ENCODE measurements at regions not wholly inside any gene's neighbourhood (a gene's known extent, or its start where the extent isn't known, plus 50 kb on each side); places are given as distances from the start of the nearest gene placed in this dataset.

DNA sequence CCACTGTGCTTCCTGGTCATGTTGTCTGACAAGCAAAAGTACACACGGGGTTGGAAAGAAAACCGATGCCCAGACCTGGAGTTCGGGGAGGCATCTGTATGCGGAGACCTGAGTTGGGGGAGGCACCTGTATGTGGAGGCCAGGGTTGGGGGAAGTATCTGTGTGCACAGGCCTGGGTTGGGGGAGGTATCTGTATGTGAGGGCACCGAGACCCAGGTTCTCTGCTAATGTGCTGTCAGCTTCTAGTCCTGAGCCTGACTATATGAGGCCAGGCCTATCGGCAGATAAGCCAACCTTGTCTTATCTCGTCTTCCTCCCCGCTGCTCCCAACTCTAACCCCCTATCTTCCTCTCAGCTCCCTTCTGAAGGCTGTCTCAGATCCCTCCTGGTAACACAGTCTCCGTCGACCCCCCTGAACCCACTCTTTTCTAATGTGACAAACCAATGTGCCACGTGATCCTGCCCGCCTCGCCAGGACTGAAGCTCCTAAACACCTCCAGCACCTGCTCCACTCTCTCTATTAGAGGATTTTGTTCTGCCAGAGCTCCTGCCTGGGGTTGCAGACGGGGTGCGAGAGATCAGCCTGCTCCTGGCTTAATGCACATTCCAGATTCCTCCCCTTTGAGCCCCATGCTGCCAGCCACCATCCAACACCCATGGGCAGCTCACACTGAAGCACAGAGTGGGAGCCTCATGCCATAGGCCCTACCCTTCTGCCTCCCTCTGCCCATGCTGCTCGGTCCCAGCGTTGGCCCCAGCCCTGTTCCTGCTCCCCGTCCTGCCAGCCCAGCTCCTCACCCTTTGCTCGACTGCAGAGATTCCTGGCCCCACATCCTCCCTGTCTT is 188.4 kb downstream of the SH3BP4 start:
- no peak for TF ChIP-seq CTCF (IDR thresholded peaks at IDR 0.05; ENCODE audit: low read depth, low read length)
- no peak for DNase-seq (ENCODE audit: low read depth, low spot score)
- H3K4me3 ChIP-seq (ENCODE audit: low read depth, low read length): no peak overlapping the region
- in situ Hi-C loops (cut with HindIII; ENCODE audit: low sequenced_read_pairs): no loop called here

- TF ChIP-seq CTCF (IDR thresholded peaks at IDR 0.05; ENCODE audit: low read depth, low read length): no peak
- no peak for DNase-seq (ENCODE audit: low read depth, low spot score)
- H3K4me3 ChIP-seq (ENCODE audit: low read depth, low read length): no peak overlapping the region
- in situ Hi-C loops (cut with HindIII; ENCODE audit: low sequenced_read_pairs): no loop called here
These were observed 188.9 kb downstream of the SH3BP4 start for GRCh38 chr2:235140801-235141081.

DNA sequence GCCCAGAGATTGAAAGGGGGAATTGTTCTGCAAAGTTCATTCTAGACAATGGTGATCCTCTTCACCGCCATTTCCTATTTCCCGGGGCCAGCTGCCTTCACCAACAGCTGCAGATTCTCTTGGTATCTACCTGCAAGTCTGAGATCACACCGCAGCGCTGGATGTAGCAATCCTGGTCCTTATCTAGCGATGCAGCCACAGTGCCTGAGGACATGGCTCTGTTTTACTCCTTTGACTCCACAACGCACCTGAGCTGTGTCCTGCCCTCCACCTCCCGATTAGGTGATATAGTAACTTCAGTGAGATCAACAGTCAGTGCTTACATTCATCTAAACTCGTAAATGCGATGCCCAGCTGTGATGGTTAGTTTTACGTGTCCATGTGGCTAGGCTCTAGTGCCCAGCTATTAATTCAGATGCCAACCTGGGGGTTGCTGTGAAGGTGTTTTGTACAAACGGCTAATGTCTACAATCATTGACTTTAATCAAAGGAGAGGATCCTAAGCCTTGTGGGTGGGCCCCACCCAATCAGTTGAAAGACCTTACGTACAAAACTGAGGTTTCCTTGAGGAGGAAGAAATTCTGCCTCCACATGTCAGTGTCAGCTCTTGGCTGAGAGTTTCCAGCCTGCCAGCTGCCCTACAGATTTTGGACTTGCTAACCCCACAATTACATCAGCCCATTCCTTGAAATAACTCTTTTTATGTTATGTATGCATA is 189.8 kb downstream of the SH3BP4 start:
- no peak for TF ChIP-seq CTCF (IDR thresholded peaks at IDR 0.05; ENCODE audit: low read depth, low read length)
- in situ Hi-C loops (cut with HindIII; ENCODE audit: low sequenced_read_pairs): no loop called here
- H3K4me3 ChIP-seq (ENCODE audit: low read depth, low read length): no peak overlapping the region
- no peak for DNase-seq (ENCODE audit: low read depth, low spot score)

GRCh38 chr2:235142601-235143000 is 190.8 kb downstream of the SH3BP4 start:
- H3K4me3 ChIP-seq (ENCODE audit: low read depth, low read length): no peak overlapping the region
- no peak for TF ChIP-seq CTCF (IDR thresholded peaks at IDR 0.05; ENCODE audit: low read depth, low read length)
- DNase-seq (ENCODE audit: low read depth, low spot score): no peak
- in situ Hi-C loops (cut with HindIII; ENCODE audit: low sequenced_read_pairs): no loop called here

- no peak for TF ChIP-seq CTCF (IDR thresholded peaks at IDR 0.05; ENCODE audit: low read depth, low read length)
- in situ Hi-C loops (cut with HindIII; ENCODE audit: low sequenced_read_pairs): no loop called here
- no peak for DNase-seq (ENCODE audit: low read depth, low spot score)
- no peak overlapping the region for H3K4me3 ChIP-seq (ENCODE audit: low read depth, low read length)
These were observed 192.0 kb downstream of the SH3BP4 start for GRCh38 chr2:235143789-235144188.

GRCh38 chr2:235144291-235144690 is 192.5 kb downstream of the SH3BP4 start:
- H3K4me3 ChIP-seq (ENCODE audit: low read depth, low read length): no peak overlapping the region
- no peak for DNase-seq (ENCODE audit: low read depth, low spot score)
- in situ Hi-C loops (cut with HindIII; ENCODE audit: low sequenced_read_pairs): no loop called here
- TF ChIP-seq CTCF (IDR thresholded peaks at IDR 0.05; ENCODE audit: low read depth, low read length): no peak
